ENCODE measurements at regions not wholly inside any gene's neighbourhood (a gene's known extent, or its start where the extent isn't known, plus 50 kb on each side); places are given as distances from the start of the nearest gene placed in this dataset.
A peak's percentile ranks its signal among the peaks of the same experiment; 100 is the strongest.
"Not testable (repeated sequence)": the region's sequence is repeated elsewhere in the genome, so short reads cannot be mapped to it uniquely, and the experiment has no call there.

GRCh38 chr12:93093243-93093642 is 164.1 kb upstream of the EEA1 start:
- no peak overlapping the region for H3K4me3 ChIP-seq (ENCODE audit: low read depth, low read length)
- no peaks in the 10 kb centered on the region for H3K36me3 ChIP-seq (ENCODE audit: control insufficient read depth, insufficient read depth, low read length)
- no peaks in the 10 kb centered on the region for H3K27me3 ChIP-seq (ENCODE audit: control insufficient read depth, insufficient read depth, low read length)
- no peak for DNase-seq (ENCODE audit: low read depth)
- no peak for TF ChIP-seq CTCF (IDR thresholded peaks at IDR 0.05; ENCODE audit: insufficient read depth, low read length, poor library complexity, severe bottlenecking)

DNA sequence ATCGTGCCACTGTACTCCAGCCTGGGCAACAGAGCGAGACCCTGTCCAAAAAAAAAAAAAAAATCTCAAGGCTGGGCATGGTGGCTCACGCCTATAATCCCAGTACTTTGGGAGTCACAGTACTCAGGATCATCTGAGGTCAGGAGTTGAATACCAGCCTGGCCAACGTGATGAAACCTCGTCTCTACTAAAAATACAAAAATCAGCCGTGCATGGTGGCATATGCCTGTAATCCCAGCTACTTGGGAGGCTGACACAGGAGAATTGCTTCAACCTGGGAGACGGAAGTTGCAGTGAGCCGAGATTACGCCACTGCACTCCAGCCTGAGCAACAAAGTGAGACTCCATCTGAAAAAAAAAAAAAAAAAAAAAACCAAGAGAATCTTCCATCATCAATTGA is 165.1 kb upstream of the EEA1 start:
- not testable (repeated sequence) for H3K36me3 ChIP-seq (ENCODE audit: control insufficient read depth, insufficient read depth, low read length); H3K4me3 ChIP-seq (ENCODE audit: low read depth, low read length); H3K27me3 ChIP-seq (ENCODE audit: control insufficient read depth, insufficient read depth, low read length); DNase-seq (ENCODE audit: low read depth)

DNA sequence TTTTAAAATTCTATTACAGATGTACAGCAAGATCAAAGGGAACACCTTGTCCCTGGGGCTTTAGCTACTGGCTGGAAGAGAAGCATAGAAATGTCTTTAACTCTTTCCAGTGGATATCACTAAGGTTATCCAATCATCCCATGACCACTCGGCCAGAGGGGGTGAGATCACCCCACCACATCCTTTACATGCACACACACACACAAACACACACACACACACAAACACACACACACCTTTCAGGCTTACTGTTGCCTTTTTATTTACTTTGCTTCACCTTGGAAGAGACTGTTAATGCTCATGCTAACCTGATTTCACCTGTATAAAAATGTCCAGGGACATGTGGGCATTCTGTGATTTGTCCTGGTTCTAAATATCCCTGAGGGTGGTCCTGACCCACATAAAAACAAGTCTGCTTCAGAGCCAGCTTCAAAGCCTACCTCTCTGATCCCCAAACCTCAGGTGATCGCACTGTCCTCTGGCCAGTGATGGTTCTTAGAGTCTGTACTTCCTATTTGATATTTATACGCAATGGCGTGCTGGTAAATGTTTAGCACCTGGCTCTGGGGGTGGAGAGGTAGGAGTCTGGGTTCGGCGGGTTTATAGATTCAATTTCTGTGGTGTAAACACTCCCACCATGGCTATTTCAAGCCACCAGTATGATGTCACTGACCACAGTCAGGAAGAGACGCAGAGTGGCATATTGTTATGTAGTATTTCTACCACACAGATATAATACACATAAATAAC is 166.1 kb upstream of the EEA1 start:
- no peak for TF ChIP-seq CTCF (IDR thresholded peaks at IDR 0.05; ENCODE audit: insufficient read depth, low read length, poor library complexity, severe bottlenecking)

GRCh38 chr12:93097417-93097816 is 168.3 kb upstream of the EEA1 start:
- Histone ChIP-seq H3K27me3 (ENCODE audit: control insufficient read depth, insufficient read depth, low read length) (no peaks in the 10 kb centered on the region), H3K36me3 (ENCODE audit: control insufficient read depth, insufficient read depth, low read length) (no peaks in the 10 kb centered on the region), H3K4me3 (ENCODE audit: low read depth, low read length) (no peak overlapping the region)
- DNase-seq (ENCODE audit: low read depth) = no peak
- no peak for TF ChIP-seq CTCF (IDR thresholded peaks at IDR 0.05; ENCODE audit: insufficient read depth, low read length, poor library complexity, severe bottlenecking)

More for the DNA sequence above, 166.1 kb upstream of the EEA1 start:
- Histone ChIP-seq H3K27me3 (ENCODE audit: control insufficient read depth, insufficient read depth, low read length) (no peaks in the 10 kb centered on the region), H3K4me3 (ENCODE audit: low read depth, low read length) (no peak overlapping the region), H3K36me3 (ENCODE audit: control insufficient read depth, insufficient read depth, low read length) (no peaks in the 10 kb centered on the region)
- DNase-seq (ENCODE audit: low read depth) = no peak

- Histone ChIP-seq H3K27me3 (ENCODE audit: control insufficient read depth, insufficient read depth, low read length) (no peaks in the 10 kb centered on the region), H3K4me3 (ENCODE audit: low read depth, low read length) (no peak overlapping the region), H3K36me3 (ENCODE audit: control insufficient read depth, insufficient read depth, low read length) (no peaks in the 10 kb centered on the region)
- DNase-seq (ENCODE audit: low read depth) = no peak
- peak; percentile 45 for TF ChIP-seq CTCF (IDR thresholded peaks at IDR 0.05; ENCODE audit: insufficient read depth, low read length, poor library complexity, severe bottlenecking)
These were observed 169.0 kb upstream of the EEA1 start for GRCh38 chr12:93098077-93098476.

- Histone ChIP-seq H3K27me3 (ENCODE audit: control insufficient read depth, insufficient read depth, low read length) (no peaks in the 10 kb centered on the region), H3K4me3 (ENCODE audit: low read depth, low read length) (no peak overlapping the region), H3K36me3 (ENCODE audit: control insufficient read depth, insufficient read depth, low read length) (no peaks in the 10 kb centered on the region)
- no peak for TF ChIP-seq CTCF (IDR thresholded peaks at IDR 0.05; ENCODE audit: insufficient read depth, low read length, poor library complexity, severe bottlenecking)
- DNase-seq (ENCODE audit: low read depth) = no peak
These were observed 170.7 kb upstream of the EEA1 start for GRCh38 chr12:93099792-93100191.

Measured in kidney epithelial cell (primary cell).